Fibroblast of peridontal ligament (primary cell): ENCODE measurements at regions not wholly inside any gene's neighbourhood (a gene's known extent, or its start where the extent isn't known, plus 50 kb on each side); places are given as distances from the start of the nearest gene placed in this dataset.

Experiments used
- DNase-seq: peaks from one replicate; pipeline ENCODE4 v3.0.0-alpha.2; 2010; ENCODE audit errors: extremely low read depth

- no peak for DNase-seq
These were observed 389.0 kb upstream of the ALCAM start for GRCh38 chr3:104977719-104978118.

- DNase-seq: no peak
These were observed 384.6 kb upstream of the ALCAM start for GRCh38 chr3:104982130-104982529.

- DNase-seq: no peak
These were observed 378.9 kb upstream of the ALCAM start for GRCh38 chr3:104987859-104988258.

- no peak for DNase-seq
These were observed 378.2 kb upstream of the ALCAM start for GRCh38 chr3:104988496-104988895.

- DNase-seq: no peak
These were observed 376.8 kb upstream of the ALCAM start for GRCh38 chr3:104989878-104990277.

GRCh38 chr3:104990758-104991157 is 376.0 kb upstream of the ALCAM start:
- DNase-seq: no peak

GRCh38 chr3:104992676-104993075 is 374.0 kb upstream of the ALCAM start:
- DNase-seq: peak; percentile 22

GRCh38 chr3:105006164-105006563 is 360.5 kb upstream of the ALCAM start:
- DNase-seq: no peak

- no peak for DNase-seq
These were observed 353.1 kb upstream of the ALCAM start for GRCh38 chr3:105013657-105014056.

GRCh38 chr3:105014631-105015030 is 352.1 kb upstream of the ALCAM start:
- peak; percentile 87 for DNase-seq

GRCh38 chr3:105022813-105023212 is 343.9 kb upstream of the ALCAM start:
- DNase-seq: no peak

GRCh38 chr3:105030211-105030610 is 336.5 kb upstream of the ALCAM start:
- DNase-seq: no peak

GRCh38 chr3:105032541-105032940 is 334.2 kb upstream of the ALCAM start:
- no peak for DNase-seq

GRCh38 chr3:105033081-105033480 is 333.6 kb upstream of the ALCAM start:
- no peak for DNase-seq

GRCh38 chr3:105039004-105039403 is 327.7 kb upstream of the ALCAM start:
- no peak for DNase-seq

- DNase-seq: peak; percentile 47
These were observed 326.6 kb upstream of the ALCAM start for GRCh38 chr3:105040026-105040622.

- no peak for DNase-seq
These were observed 324.1 kb upstream of the ALCAM start for GRCh38 chr3:105042586-105042985.

- DNase-seq: no peak
These were observed 315.6 kb upstream of the ALCAM start for GRCh38 chr3:105051111-105051510.

GRCh38 chr3:105051972-105052371 is 314.7 kb upstream of the ALCAM start:
- no peak for DNase-seq

- DNase-seq: peak; percentile 55
These were observed 303.9 kb upstream of the ALCAM start for GRCh38 chr3:105062853-105063252.

- DNase-seq: no peak
These were observed 300.5 kb upstream of the ALCAM start for GRCh38 chr3:105065895-105066839.

GRCh38 chr3:105067361-105067760 is 299.3 kb upstream of the ALCAM start:
- no peak for DNase-seq
